ENCODE measurements at regions not wholly inside any gene's neighbourhood (a gene's known extent, or its start where the extent isn't known, plus 50 kb on each side); places are given as distances from the start of the nearest gene placed in this dataset.

GRCh38 chrX:39293203-39293602 lies 491.9 kb downstream of the MID1IP1 start:
- no peak for TF ChIP-seq EP300 (IDR thresholded peaks at IDR 0.05)
- H3K9me3 ChIP-seq: no peaks in the 10 kb centered on the region
- no peaks in the 10 kb centered on the region for H3K27me3 ChIP-seq
- no peak overlapping the region for H3K4me3 ChIP-seq
- 76 to 99% methylated on average over 3 of the region's 3 CpGs for WGBS, 2 donors
- H3K4me1 ChIP-seq: no peaks in the 10 kb centered on the region
- no peaks in the 10 kb centered on the region for H3K36me3 ChIP-seq
- H3K27ac ChIP-seq: no peak overlapping the region
- no peak for DNase-seq (ENCODE audit: low spot score in 2 of 2)

- WGBS, 2 donors: 84 to 86% methylated on average over 5 of the region's 5 CpGs
- H3K27ac ChIP-seq: no peak overlapping the region
- no peak overlapping the region for H3K4me3 ChIP-seq
- TF ChIP-seq CTCF (IDR thresholded peaks at IDR 0.05): no peak
- no peak for TF ChIP-seq POLR2A (IDR thresholded peaks at IDR 0.05)
- no peak for TF ChIP-seq EP300 (IDR thresholded peaks at IDR 0.05)
- H3K36me3 ChIP-seq: no peaks in the 10 kb centered on the region
- no peaks in the 10 kb centered on the region for H3K9me3 ChIP-seq
- H3K4me1 ChIP-seq: no peaks in the 10 kb centered on the region
- no peak for DNase-seq (ENCODE audit: low spot score in 2 of 2)
- H3K27me3 ChIP-seq: no peaks in the 10 kb centered on the region
These were observed 495.2 kb downstream of the MID1IP1 start for GRCh38 chrX:39296472-39296871.

GRCh38 chrX:39298821-39299220 lies 497.6 kb downstream of the MID1IP1 start:
- Histone ChIP-seq H3K36me3 (no peaks in the 10 kb centered on the region), H3K27ac (no peak overlapping the region), H3K4me3 (no peak overlapping the region), H3K9me3 (peaks cover 0 to 5% (median 0%) of the 10 kb centered on the region in 4 donors), H3K4me1 (no peaks in the 10 kb centered on the region), H3K27me3 (no peaks in the 10 kb centered on the region)
- WGBS, 2 donors: 97% methylated on average over 2 of the region's 2 CpGs
- TF ChIP-seq EP300 (IDR thresholded peaks at IDR 0.05): no peak
- TF ChIP-seq POLR2A (IDR thresholded peaks at IDR 0.05): no peak
- no peak for TF ChIP-seq CTCF (IDR thresholded peaks at IDR 0.05)
- no peak for DNase-seq (ENCODE audit: low spot score in 2 of 2)

GRCh38 chrX:39299615-39300014 lies 498.4 kb downstream of the MID1IP1 start:
- TF ChIP-seq POLR2A (IDR thresholded peaks at IDR 0.05) (no peak), EP300 (IDR thresholded peaks at IDR 0.05) (no peak), CTCF (IDR thresholded peaks at IDR 0.05) (no peak)

GRCh38 chrX:39301036-39301435 lies 499.8 kb downstream of the MID1IP1 start:
- Histone ChIP-seq H3K4me1 (no peaks in the 10 kb centered on the region), H3K36me3 (no peaks in the 10 kb centered on the region), H3K4me3 (no peak overlapping the region), H3K9me3 (peaks cover 0 to 5% (median 0%) of the 10 kb centered on the region in 4 donors), H3K27me3 (no peaks in the 10 kb centered on the region), H3K27ac (no peak overlapping the region)
- no peak for DNase-seq (ENCODE audit: low spot score in 2 of 2)
- 74 to 100% methylated on average over 1 of the region's 1 CpG for WGBS, 2 donors
- TF ChIP-seq EP300 (IDR thresholded peaks at IDR 0.05) (no peak), CTCF (IDR thresholded peaks at IDR 0.05) (no peak), POLR2A (IDR thresholded peaks at IDR 0.05) (no peak)

More at GRCh38 chrX:39299615-39300014, 498.4 kb downstream of the MID1IP1 start:
- H3K27me3 ChIP-seq: no peaks in the 10 kb centered on the region
- H3K4me1 ChIP-seq: no peaks in the 10 kb centered on the region
- H3K27ac ChIP-seq: no peak overlapping the region
- H3K36me3 ChIP-seq: no peaks in the 10 kb centered on the region
- no peak overlapping the region for H3K4me3 ChIP-seq
- DNase-seq (ENCODE audit: low spot score in 2 of 2): no peak
- 72 to 86% methylated on average over 2 of the region's 2 CpGs for WGBS, 2 donors
- H3K9me3 ChIP-seq: peaks cover 0 to 5% (median 0%) of the 10 kb centered on the region in 4 donors

GRCh38 chrX:39302838-39303237 lies 501.6 kb downstream of the MID1IP1 start:
- no peak for TF ChIP-seq CTCF (IDR thresholded peaks at IDR 0.05)
- no peak for TF ChIP-seq EP300 (IDR thresholded peaks at IDR 0.05)
- TF ChIP-seq POLR2A (IDR thresholded peaks at IDR 0.05): no peak
- Histone ChIP-seq H3K27me3 (no peaks in the 10 kb centered on the region), H3K4me3 (no peak overlapping the region), H3K27ac (no peak overlapping the region), H3K4me1 (no peaks in the 10 kb centered on the region), H3K9me3 (peaks cover 0 to 5% (median 0%) of the 10 kb centered on the region in 4 donors), H3K36me3 (no peaks in the 10 kb centered on the region)
- whole genome bisulfite sequencing, 2 donors: 88% methylated on average over 1 of the region's 1 CpG
- no peak for DNase-seq (ENCODE audit: low spot score in 2 of 2)
